ENCODE measurements at regions not wholly inside any gene's neighbourhood (a gene's known extent, or its start where the extent isn't known, plus 50 kb on each side); places are given as distances from the start of the nearest gene placed in this dataset.
"Not testable (repeated sequence)": the region's sequence is repeated elsewhere in the genome, so short reads cannot be mapped to it uniquely, and the experiment has no call there.

- no peak for FAIRE-seq
Observed at GRCh38 chrX:28408017-28408723, 179.1 kb upstream of the IL1RAPL1 start.

GRCh38 chrX:28398342-28398741, 188.9 kb upstream of the IL1RAPL1 start:
- no peak for FAIRE-seq

GRCh38 chrX:28391528-28391927, 195.7 kb upstream of the IL1RAPL1 start:
- no peak for FAIRE-seq

- FAIRE-seq: no peak
Observed at GRCh38 chrX:28379103-28379502, 208.1 kb upstream of the IL1RAPL1 start.

- FAIRE-seq: not testable (repeated sequence)
Observed at GRCh38 chrX:28367649-28368048, 219.6 kb upstream of the IL1RAPL1 start.

- peak; percentile 29 for FAIRE-seq
Observed at GRCh38 chrX:28351801-28352200, 235.4 kb upstream of the IL1RAPL1 start.

- FAIRE-seq: no peak
Observed at GRCh38 chrX:28349888-28350287, 237.4 kb upstream of the IL1RAPL1 start.

GRCh38 chrX:28347476-28347875, 239.8 kb upstream of the IL1RAPL1 start:
- FAIRE-seq: no peak

GRCh38 chrX:28329156-28329555, 258.1 kb upstream of the IL1RAPL1 start:
- FAIRE-seq: no peak

GRCh38 chrX:28324321-28324721, 262.9 kb upstream of the IL1RAPL1 start:
- FAIRE-seq: no peak

- no peak for FAIRE-seq
Observed at GRCh38 chrX:28321286-28321685, 266.0 kb upstream of the IL1RAPL1 start.

- FAIRE-seq: no peak
Observed at GRCh38 chrX:28312965-28313364, 274.3 kb upstream of the IL1RAPL1 start.

GRCh38 chrX:28312259-28312658, 275.0 kb upstream of the IL1RAPL1 start:
- no peak for FAIRE-seq

- FAIRE-seq: no peak
Observed at GRCh38 chrX:28311466-28311865, 275.8 kb upstream of the IL1RAPL1 start.

GRCh38 chrX:28303486-28303885, 283.8 kb upstream of the IL1RAPL1 start:
- no peak for FAIRE-seq

GRCh38 chrX:28278726-28279125, 297.5 kb upstream of the DCAF8L1 start:
- no peak for FAIRE-seq

- FAIRE-seq: no peak
Observed at GRCh38 chrX:28278251-28278650, 297.0 kb upstream of the DCAF8L1 start.

- FAIRE-seq: no peak
Observed at GRCh38 chrX:28273736-28274135, 292.5 kb upstream of the DCAF8L1 start.

GRCh38 chrX:28246675-28247074, 265.4 kb upstream of the DCAF8L1 start:
- FAIRE-seq: no peak

- FAIRE-seq: no peak
Observed at GRCh38 chrX:28229217-28229616, 248.0 kb upstream of the DCAF8L1 start.

- FAIRE-seq: no peak
Observed at GRCh38 chrX:28225513-28225912, 244.3 kb upstream of the DCAF8L1 start.

- FAIRE-seq: no peak
Observed at GRCh38 chrX:28223991-28224390, 242.7 kb upstream of the DCAF8L1 start.

GRCh38 chrX:28223469-28223868, 242.2 kb upstream of the DCAF8L1 start:
- FAIRE-seq: no peak

- no peak for FAIRE-seq
Observed at GRCh38 chrX:28205905-28206304, 224.7 kb upstream of the DCAF8L1 start.

GRCh38 chrX:28205126-28205525, 223.9 kb upstream of the DCAF8L1 start:
- no peak for FAIRE-seq

Measured in endometrium (tissue), 2 donors.